ENCODE measurements at regions not wholly inside any gene's neighbourhood (a gene's known extent, or its start where the extent isn't known, plus 50 kb on each side); places are given as distances from the start of the nearest gene placed in this dataset.

DNA sequence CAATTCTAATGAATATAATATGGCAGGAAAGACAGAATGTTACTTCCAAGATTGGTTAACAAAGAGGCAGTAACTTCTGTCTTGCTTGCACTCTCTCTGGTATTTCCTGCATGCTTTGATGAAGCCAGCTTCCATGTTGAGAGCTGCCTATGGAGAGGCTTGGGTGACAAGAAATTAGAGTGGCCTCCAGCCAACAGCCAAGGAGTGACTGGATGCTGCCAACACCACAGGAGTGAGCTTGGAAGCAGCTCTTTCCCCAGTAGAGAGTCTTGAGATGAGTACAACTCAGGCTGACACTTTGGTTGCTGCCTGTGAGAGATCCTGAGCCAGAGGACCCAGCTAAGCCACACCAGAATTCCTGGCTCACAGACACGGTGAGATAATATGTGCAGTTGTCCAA, 183.1 kb downstream of the RMST start:
- TF ChIP-seq, protein P1, sequence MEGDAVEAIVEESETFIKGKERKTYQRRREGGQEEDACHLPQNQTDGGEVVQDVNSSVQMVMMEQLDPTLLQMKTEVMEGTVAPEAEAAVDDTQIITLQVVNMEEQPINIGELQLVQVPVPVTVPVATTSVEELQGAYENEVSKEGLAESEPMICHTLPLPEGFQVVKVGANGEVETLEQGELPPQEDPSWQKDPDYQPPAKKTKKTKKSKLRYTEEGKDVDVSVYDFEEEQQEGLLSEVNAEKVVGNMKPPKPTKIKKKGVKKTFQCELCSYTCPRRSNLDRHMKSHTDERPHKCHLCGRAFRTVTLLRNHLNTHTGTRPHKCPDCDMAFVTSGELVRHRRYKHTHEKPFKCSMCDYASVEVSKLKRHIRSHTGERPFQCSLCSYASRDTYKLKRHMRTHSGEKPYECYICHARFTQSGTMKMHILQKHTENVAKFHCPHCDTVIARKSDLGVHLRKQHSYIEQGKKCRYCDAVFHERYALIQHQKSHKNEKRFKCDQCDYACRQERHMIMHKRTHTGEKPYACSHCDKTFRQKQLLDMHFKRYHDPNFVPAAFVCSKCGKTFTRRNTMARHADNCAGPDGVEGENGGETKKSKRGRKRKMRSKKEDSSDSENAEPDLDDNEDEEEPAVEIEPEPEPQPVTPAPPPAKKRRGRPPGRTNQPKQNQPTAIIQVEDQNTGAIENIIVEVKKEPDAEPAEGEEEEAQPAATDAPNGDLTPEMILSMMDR (conservative IDR thresholded peaks at IDR 0.05), result no peak
- Histone ChIP-seq H2AFZ (ENCODE audit: low read length) (no peak overlapping the region), H2BK5ac (ENCODE audit: insufficient read length, low read length) (no peak overlapping the region), H3K23ac (ENCODE audit: insufficient read length, low read depth, low read length) (no peak overlapping the region), H4K8ac (replicated peaks; ENCODE audit: insufficient read length, low read depth, low read length) (no peak overlapping the region), H3K4me2 (ENCODE audit: insufficient read depth, insufficient read length, low read length) (no peak overlapping the region), H3K79me2 (ENCODE audit: insufficient read depth, low read length) (no peaks in the 10 kb centered on the region), H3T11ph (ENCODE audit: low read length) (no peak overlapping the region), H3K23me2 (ENCODE audit: insufficient read length, low read depth, low read length, poor library complexity, severe bottlenecking) (no peaks in the 10 kb centered on the region), H4K5ac (ENCODE audit: insufficient read length, low read depth, low read length) (no peak overlapping the region), H2AK5ac (ENCODE audit: insufficient read length, low read length) (no peak overlapping the region), H3K27ac (ENCODE audit: insufficient read length, low read depth, low read length) (no peak overlapping the region), H3K9ac (ENCODE audit: extremely low read depth, insufficient read length, low read length) (no peak overlapping the region), H2BK15ac (ENCODE audit: low read depth, low read length) (no peak overlapping the region), H2BK12ac (ENCODE audit: insufficient read length, low read depth, low read length) (no peak overlapping the region), H3K9me3 (ENCODE audit: control insufficient read depth, low read depth, low read length) (no peaks in the 10 kb centered on the region), H3K27me3 (ENCODE audit: insufficient read depth, low read length) (no peaks in the 10 kb centered on the region), H2BK120ac (ENCODE audit: low read depth, low read length, poor library complexity, severe bottlenecking) (no peak overlapping the region), H3K4me1 (ENCODE audit: insufficient read depth, low read length) (no peaks in the 10 kb centered on the region), H4K20me1 (ENCODE audit: control insufficient read depth, insufficient read depth, insufficient read length) (no peaks in the 10 kb centered on the region), H3K79me1 (ENCODE audit: insufficient read depth, low read depth, low read length, poor library complexity, severe bottlenecking) (no peaks in the 10 kb centered on the region), H4K91ac (ENCODE audit: insufficient read length, low read depth, low read length) (no peak overlapping the region), H3K14ac (ENCODE audit: insufficient read depth, low read length) (no peak overlapping the region), H3K56ac (ENCODE audit: insufficient read length, low read depth, low read length) (no peak overlapping the region), H2BK20ac (ENCODE audit: low read depth, low read length, poor library complexity, severe bottlenecking) (no peak overlapping the region), H3K18ac (ENCODE audit: insufficient read length, low read depth, low read length) (no peak overlapping the region), H3K4ac (ENCODE audit: low read depth, low read length) (no peak overlapping the region)
- no peak overlapping the region for H3K27ac Mint-ChIP-seq
- H3K4me3 Mint-ChIP-seq, result no peak overlapping the region
- H3K9me3 Mint-ChIP-seq, result peaks cover 16 to 20% of the 10 kb centered on the region in 2 experiments
- no CpG with 5 or more reads among the region's 1 CpG for WGBS (ENCODE audit: extremely low coverage, insufficient read length, low lambda C conversion rate)
- peaks cover 9 to 17% (median 10%) of the 10 kb centered on the region in 3 experiments; a peak in 6 of 7 replicates for H3K36me3 Mint-ChIP-seq (ENCODE audit: insufficient read depth in 1 of 3, low read depth in 3 of 3)
- H3K4me1 Mint-ChIP-seq, result no peaks in the 10 kb centered on the region
- DNase-seq, result no peak
- H3K27me3 Mint-ChIP-seq (ENCODE audit: low read depth), result no peaks in the 10 kb centered on the region

All from H9 (cell line).